ENCODE measurements at regions not wholly inside any gene's neighbourhood (a gene's known extent, or its start where the extent isn't known, plus 50 kb on each side); places are given as distances from the start of the nearest gene placed in this dataset.

GRCh38 chr4:185911556-185912064 lies 99.6 kb upstream of the SORBS2 start:
- TF ChIP-seq POLR2A (IDR thresholded peaks at IDR 0.05) (no peak), CTCF (IDR thresholded peaks at IDR 0.05) (no peak)
